Activated naive CD8-positive, alpha-beta T cell treated with anti-CD3 and anti-CD28 coated beads, Interleukin-2, amount 50 U/mL, for 24 hours (primary cell): ENCODE measurements at regions not wholly inside any gene's neighbourhood (a gene's known extent, or its start where the extent isn't known, plus 50 kb on each side); places are given as distances from the start of the nearest gene placed in this dataset.
"Not testable (repeated sequence)": the region's sequence is repeated elsewhere in the genome, so short reads cannot be mapped to it uniquely, and the experiment has no call there.

ENCODE experiments used
- ATAC-seq: fragments of 150-1000 bp; cut with Tn5 transposase; one replicate; pipeline ENCODE4 v1.10.0; 2021
- DNase-seq: peaks from one replicate; pipeline ENCODE4 v3.0.0; 2021
- H3K27ac Mint-ChIP-seq: one replicate; pipeline ENCODE4 v1.8.0; 2021; ENCODE audit warnings: mild to moderate bottlenecking, mixed read lengths
- H3K27me3 Mint-ChIP-seq: one replicate; pipeline ENCODE4 v1.8.0; 2021; ENCODE audit warnings: mixed read lengths
- H3K36me3 Mint-ChIP-seq: one replicate; pipeline ENCODE4 v1.8.0; 2021; ENCODE audit warnings: low read depth, mixed read lengths
- H3K4me1 Mint-ChIP-seq: one replicate; pipeline ENCODE4 v1.8.0; 2021; ENCODE audit warnings: mixed read lengths
- H3K4me3 Mint-ChIP-seq: one replicate; pipeline ENCODE4 v1.8.0; 2021; ENCODE audit warnings: mild to moderate bottlenecking, moderate library complexity, mixed read lengths
- H3K9me3 Mint-ChIP-seq: one replicate; pipeline ENCODE4 v1.8.0; 2021; ENCODE audit warnings: mixed read lengths

- ATAC-seq, DNase-seq, H3K27ac Mint-ChIP-seq, H3K27me3 Mint-ChIP-seq, H3K36me3 Mint-ChIP-seq, H3K9me3 Mint-ChIP-seq, H3K4me3 Mint-ChIP-seq: not testable (repeated sequence)
- H3K4me1 Mint-ChIP-seq = peaks cover 13% of the 10 kb centered on the region
Measured at GRCh38 chr2:87329529-87329928, 307.9 kb upstream of the PLGLB1 start.

GRCh38 chr2:87330486-87330885 is 308.8 kb upstream of the PLGLB1 start:
- H3K4me3 Mint-ChIP-seq, H3K27me3 Mint-ChIP-seq, DNase-seq, H3K36me3 Mint-ChIP-seq, H3K9me3 Mint-ChIP-seq, H3K27ac Mint-ChIP-seq: not testable (repeated sequence)
- ATAC-seq = peak; percentile 70
- peaks cover 10% of the 10 kb centered on the region for H3K4me1 Mint-ChIP-seq

GRCh38 chr2:87331940-87332583 is 310.4 kb upstream of the PLGLB1 start:
- H3K4me3 Mint-ChIP-seq, ATAC-seq: not testable (repeated sequence)

GRCh38 chr2:87334888-87335287 is 313.2 kb upstream of the PLGLB1 start:
- H3K4me1 Mint-ChIP-seq, DNase-seq, H3K9me3 Mint-ChIP-seq, H3K27ac Mint-ChIP-seq, H3K27me3 Mint-ChIP-seq, H3K4me3 Mint-ChIP-seq, H3K36me3 Mint-ChIP-seq: not testable (repeated sequence)
- peak; percentile 18 for ATAC-seq

More at GRCh38 chr2:87331940-87332583, 310.4 kb upstream of the PLGLB1 start:
- DNase-seq, H3K27me3 Mint-ChIP-seq, H3K27ac Mint-ChIP-seq, H3K4me1 Mint-ChIP-seq, H3K9me3 Mint-ChIP-seq, H3K36me3 Mint-ChIP-seq: not testable (repeated sequence)

GRCh38 chr2:87338998-87339397 is 317.4 kb upstream of the PLGLB1 start:
- not testable (repeated sequence) for H3K27me3 Mint-ChIP-seq, DNase-seq, ATAC-seq, H3K9me3 Mint-ChIP-seq, H3K4me1 Mint-ChIP-seq, H3K36me3 Mint-ChIP-seq, H3K4me3 Mint-ChIP-seq, H3K27ac Mint-ChIP-seq

- not testable (repeated sequence) for H3K4me1 Mint-ChIP-seq, H3K4me3 Mint-ChIP-seq, H3K27me3 Mint-ChIP-seq, ATAC-seq, H3K36me3 Mint-ChIP-seq, H3K9me3 Mint-ChIP-seq, H3K27ac Mint-ChIP-seq
- peak; percentile 73 for DNase-seq
Measured at GRCh38 chr2:87341601-87342014, 320.0 kb upstream of the PLGLB1 start.

GRCh38 chr2:87342175-87342574 is 320.5 kb upstream of the PLGLB1 start:
- not testable (repeated sequence) for H3K4me1 Mint-ChIP-seq, ATAC-seq, H3K9me3 Mint-ChIP-seq, H3K27me3 Mint-ChIP-seq, DNase-seq, H3K27ac Mint-ChIP-seq, H3K36me3 Mint-ChIP-seq, H3K4me3 Mint-ChIP-seq

GRCh38 chr2:87343347-87343746 is 321.7 kb upstream of the PLGLB1 start:
- not testable (repeated sequence) for H3K4me3 Mint-ChIP-seq, DNase-seq, H3K27me3 Mint-ChIP-seq, H3K36me3 Mint-ChIP-seq, ATAC-seq, H3K27ac Mint-ChIP-seq, H3K9me3 Mint-ChIP-seq, H3K4me1 Mint-ChIP-seq

- not testable (repeated sequence) for H3K4me1 Mint-ChIP-seq, H3K4me3 Mint-ChIP-seq, H3K27me3 Mint-ChIP-seq, H3K27ac Mint-ChIP-seq, DNase-seq, ATAC-seq, H3K9me3 Mint-ChIP-seq, H3K36me3 Mint-ChIP-seq
Measured at GRCh38 chr2:87345283-87345682, 323.6 kb upstream of the PLGLB1 start.

GRCh38 chr2:87348556-87348955 is 326.9 kb upstream of the PLGLB1 start:
- ATAC-seq, H3K27me3 Mint-ChIP-seq, H3K36me3 Mint-ChIP-seq, H3K9me3 Mint-ChIP-seq, H3K4me3 Mint-ChIP-seq, DNase-seq, H3K27ac Mint-ChIP-seq, H3K4me1 Mint-ChIP-seq: not testable (repeated sequence)

- not testable (repeated sequence) for H3K4me1 Mint-ChIP-seq, H3K27ac Mint-ChIP-seq, H3K9me3 Mint-ChIP-seq, ATAC-seq, H3K4me3 Mint-ChIP-seq, H3K36me3 Mint-ChIP-seq, H3K27me3 Mint-ChIP-seq, DNase-seq
Measured at GRCh38 chr2:87349006-87349405, 327.4 kb upstream of the PLGLB1 start.

GRCh38 chr2:87352178-87352934 is 330.7 kb upstream of the PLGLB1 start:
- not testable (repeated sequence) for H3K9me3 Mint-ChIP-seq, DNase-seq, ATAC-seq, H3K4me1 Mint-ChIP-seq, H3K27ac Mint-ChIP-seq, H3K27me3 Mint-ChIP-seq, H3K36me3 Mint-ChIP-seq, H3K4me3 Mint-ChIP-seq

- not testable (repeated sequence) for H3K4me1 Mint-ChIP-seq, H3K9me3 Mint-ChIP-seq, H3K36me3 Mint-ChIP-seq, ATAC-seq, H3K4me3 Mint-ChIP-seq, DNase-seq, H3K27ac Mint-ChIP-seq, H3K27me3 Mint-ChIP-seq
Measured at GRCh38 chr2:87353408-87353807, 331.8 kb upstream of the PLGLB1 start.

- not testable (repeated sequence) for DNase-seq, ATAC-seq, H3K4me3 Mint-ChIP-seq, H3K9me3 Mint-ChIP-seq, H3K27me3 Mint-ChIP-seq, H3K36me3 Mint-ChIP-seq, H3K27ac Mint-ChIP-seq, H3K4me1 Mint-ChIP-seq
Measured at GRCh38 chr2:87354102-87354501, 332.5 kb upstream of the PLGLB1 start.

- DNase-seq, H3K4me3 Mint-ChIP-seq, H3K27me3 Mint-ChIP-seq, H3K9me3 Mint-ChIP-seq, H3K27ac Mint-ChIP-seq, ATAC-seq, H3K4me1 Mint-ChIP-seq, H3K36me3 Mint-ChIP-seq: not testable (repeated sequence)
Measured at GRCh38 chr2:87360250-87360649, 338.6 kb upstream of the PLGLB1 start.
